PC-3 (cell line): ENCODE measurements at regions not wholly inside any gene's neighbourhood (a gene's known extent, or its start where the extent isn't known, plus 50 kb on each side); places are given as distances from the start of the nearest gene placed in this dataset.

ENCODE experiments used
- ATAC-seq: fragments of 200-7000 bp; cut with Tn5 transposase; 2 replicates; pipeline ENCODE4 v1.9.1; 2020; ENCODE audit warnings: mild to moderate bottlenecking, moderate library complexity
- BruUV-seq: library from RNA; stranded (reverse); fragments of 400-500 nt; replicated peaks from 2 replicates; lab custom pipeline; 2021; lab: Mats Ljungman, UMichigan
- CTCF ChIA-PET: fragments of 300-600 bp; sonication (Branson Sonifier 250); formaldehyde crosslinking; loops from one replicate; lab custom pipeline; 2022; ENCODE audit warnings: antibody characterized with exemption; lab: Charles Lee
- POLR2A ChIA-PET: fragments of 300-600 bp; sonication (Branson Sonifier 250); formaldehyde crosslinking; loops from one replicate; lab custom pipeline; 2022; ENCODE audit warnings: antibody characterized with exemption; ENCODE audit not compliant: unreplicated experiment; lab: Charles Lee
- DNase-seq: peaks from one replicate; pipeline ENCODE4 v3.0.0-alpha.2; 2015
- H2AFZ ChIP-seq: fragments of 300-600 bp; sonication (generic); 2 replicates; pipeline ENCODE4 v1.6.0; 2016; ENCODE audit warnings: antibody characterized with exemption, low read length
- H3F3A ChIP-seq: fragments of 300-600 bp; sonication (generic); one replicate; pipeline ENCODE4 v1.6.0; 2017; ENCODE audit warnings: antibody characterized with exemption, low read length, control low read depth, mild to moderate bottlenecking; ENCODE audit not compliant: unreplicated experiment
- H3K27ac ChIP-seq: fragments of 300-600 bp; sonication (generic); 2 replicates; pipeline ENCODE4 v1.5.1; 2016; ENCODE audit warnings: mild to moderate bottlenecking, low read length
- H3K27me3 ChIP-seq: fragments of 300-600 bp; sonication (generic); 2 replicates; pipeline ENCODE4 v1.6.1; 2016; ENCODE audit warnings: low read length, mixed read lengths
- H3K36me3 ChIP-seq: fragments of 300-600 bp; sonication (generic); 2 replicates; pipeline ENCODE4 v1.6.1; 2016; ENCODE audit warnings: low read depth, mixed run types, low read length, mixed read lengths
- H3K4me1 ChIP-seq: fragments of 300-600 bp; sonication (generic); 2 replicates; pipeline ENCODE4 v1.5.1; 2016; ENCODE audit warnings: low read length; ENCODE audit not compliant: insufficient read depth
- H3K4me2 ChIP-seq: fragments of 300-600 bp; sonication (generic); 2 replicates; pipeline ENCODE4 v1.6.0; 2016; ENCODE audit warnings: low read length
- H3K4me3 ChIP-seq: fragments of 300-600 bp; sonication (generic); 2 replicates; pipeline ENCODE4 v1.5.1; 2016; ENCODE audit warnings: mild to moderate bottlenecking, low read length, mixed read lengths
- H3K79me2 ChIP-seq: fragments of 300-600 bp; sonication (generic); 2 replicates; pipeline ENCODE4 v1.6.1; 2017; ENCODE audit warnings: low read length, mixed read lengths
- H3K9ac ChIP-seq: fragments of 300-600 bp; sonication (generic); 2 replicates; pipeline ENCODE4 v1.6.0; 2016; ENCODE audit warnings: mild to moderate bottlenecking, low read length
- H3K9me2 ChIP-seq: fragments of 300-600 bp; sonication (generic); replicated peaks from 2 replicates; pipeline ENCODE4 v1.6.1; 2016; ENCODE audit warnings: mixed run types, low read length, mixed read lengths
- H3K9me3 ChIP-seq: fragments of 300-600 bp; sonication (generic); 2 replicates; pipeline ENCODE4 v1.6.1; 2016; ENCODE audit warnings: low read length, mixed read lengths
- H4K20me1 ChIP-seq: fragments of 300-600 bp; sonication (generic); 2 replicates; pipeline ENCODE4 v1.6.1; 2016; ENCODE audit warnings: low read length, mixed read lengths
- EZH2 ChIP-seq: fragments of 300-600 bp; sonication (generic); IDR thresholded peaks from one replicate; pipeline ENCODE4 v1.6.1; 2017; ENCODE audit warnings: antibody characterized with exemption, mild to moderate bottlenecking, low read length; ENCODE audit not compliant: unreplicated experiment
- EZH2phosphoT487 ChIP-seq: fragments of 300-600 bp; sonication (generic); IDR thresholded peaks from 2 replicates; pipeline ENCODE4 v1.6.1; 2018; ENCODE audit warnings: mild to moderate bottlenecking, antibody characterized with exemption, low read length, borderline replicate concordance
- intact Hi-C: fragments of 100-400 bp; cut with micrococcal nuclease; formaldehyde crosslinking; loops from 2 replicates; pipeline ENCODE4 v1.9.0; 2023
- TF ChIP-seq, protein P1 (sequence below): fragments of 300-600 bp; sonication (generic); conservative IDR thresholded peaks from 2 replicates; pipeline ENCODE4 v1.5.1; 2017; ENCODE audit warnings: antibody characterized with exemption, low read depth, mild to moderate bottlenecking, low read length

DNA sequence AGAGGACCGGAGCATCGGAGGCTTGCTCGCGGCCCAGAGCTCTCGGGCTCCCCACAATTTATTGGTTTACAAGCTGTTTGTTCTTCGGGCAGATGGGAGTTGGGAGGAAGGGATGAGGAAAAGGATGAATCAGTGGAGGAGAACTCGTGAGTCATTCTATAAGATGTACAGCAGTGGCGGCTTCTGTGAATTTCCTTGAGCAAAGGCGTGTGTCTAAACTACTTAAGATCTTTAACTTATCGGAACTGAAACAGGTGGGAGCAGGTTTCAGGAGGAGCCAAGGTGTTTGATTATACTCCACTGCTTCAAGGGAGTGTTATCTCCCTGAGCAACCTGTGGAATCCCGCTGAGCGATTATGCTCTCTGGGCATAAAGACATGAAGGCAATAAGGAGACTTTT, 50.5 kb upstream of the IBTK start:
- Histone ChIP-seq H3K4me1 (peaks cover 4% of the 10 kb centered on the region; the same call in 1 of the 2 replicates), H2AFZ (peak overlapping the region; percentile 77), H3K4me2 (peak overlapping the region; percentile 58), H4K20me1 (no peaks in the 10 kb centered on the region), H3K36me3 (no peaks in the 10 kb centered on the region), H3K27ac (no peak overlapping the region), H3F3A (no peaks in the 10 kb centered on the region), H3K4me3 (peak overlapping the region; percentile 25; the same call in 1 of the 2 replicates), H3K27me3 (no peaks in the 10 kb centered on the region), H3K9me3 (no peaks in the 10 kb centered on the region), H3K79me2 (no peaks in the 10 kb centered on the region), H3K9ac (no peak overlapping the region), H3K9me2 (no peaks in the 10 kb centered on the region)
- ChIA-PET POLR2A (no interaction called here), CTCF (no interaction called here)
- intact Hi-C loops = no loop called here
- DNase-seq (peak; percentile 78), ATAC-seq (peak; percentile 88)
- TF ChIP-seq, protein P1, sequence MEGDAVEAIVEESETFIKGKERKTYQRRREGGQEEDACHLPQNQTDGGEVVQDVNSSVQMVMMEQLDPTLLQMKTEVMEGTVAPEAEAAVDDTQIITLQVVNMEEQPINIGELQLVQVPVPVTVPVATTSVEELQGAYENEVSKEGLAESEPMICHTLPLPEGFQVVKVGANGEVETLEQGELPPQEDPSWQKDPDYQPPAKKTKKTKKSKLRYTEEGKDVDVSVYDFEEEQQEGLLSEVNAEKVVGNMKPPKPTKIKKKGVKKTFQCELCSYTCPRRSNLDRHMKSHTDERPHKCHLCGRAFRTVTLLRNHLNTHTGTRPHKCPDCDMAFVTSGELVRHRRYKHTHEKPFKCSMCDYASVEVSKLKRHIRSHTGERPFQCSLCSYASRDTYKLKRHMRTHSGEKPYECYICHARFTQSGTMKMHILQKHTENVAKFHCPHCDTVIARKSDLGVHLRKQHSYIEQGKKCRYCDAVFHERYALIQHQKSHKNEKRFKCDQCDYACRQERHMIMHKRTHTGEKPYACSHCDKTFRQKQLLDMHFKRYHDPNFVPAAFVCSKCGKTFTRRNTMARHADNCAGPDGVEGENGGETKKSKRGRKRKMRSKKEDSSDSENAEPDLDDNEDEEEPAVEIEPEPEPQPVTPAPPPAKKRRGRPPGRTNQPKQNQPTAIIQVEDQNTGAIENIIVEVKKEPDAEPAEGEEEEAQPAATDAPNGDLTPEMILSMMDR = no peak
- TF ChIP-seq EZH2phosphoT487 (no peak), EZH2 (no peak)
- no TSS peak for BruUV-seq
